Adrenal gland (tissue), 5 donors: ENCODE measurements at regions not wholly inside any gene's neighbourhood (a gene's known extent, or its start where the extent isn't known, plus 50 kb on each side); places are given as distances from the start of the nearest gene placed in this dataset.

Source experiments
- CTCF ChIP-seq, 6 experiments: fragments of 450-650 bp in 4 of 6; fragments of 200-600 bp in 2 of 6; sonication (generic) in 1 of 6; IDR thresholded peaks; 1 replicate in 5 of 6; 2 replicates in 1 of 6; pipeline versions ENCODE4 v1.5.1 to v1.8.0; 2016 to 2021; ENCODE audit warnings: antibody characterized with exemption in 6 of 6, mild to moderate bottlenecking in 2 of 6, moderate library complexity in 1 of 6
- POLR2A ChIP-seq, 2 donors: fragments of 450-650 bp; IDR thresholded peaks; one replicate each; pipeline ENCODE4 v1.6.1; 2017; ENCODE audit warnings: antibody characterized with exemption in 2 of 2, mild to moderate bottlenecking in 2 of 2, moderate library complexity in 1 of 2
- donor health status: DM: no; HTN: no; CAD: no.

GRCh38 chr4:38612646-38613414, 51.2 kb upstream of the KLF3 start:
- TF ChIP-seq CTCF (IDR thresholded peaks at IDR 0.05) (no peak), POLR2A (IDR thresholded peaks at IDR 0.05) (no peak)
